Body of pancreas (tissue), 4 donors: ENCODE measurements at regions not wholly inside any gene's neighbourhood (a gene's known extent, or its start where the extent isn't known, plus 50 kb on each side); places are given as distances from the start of the nearest gene placed in this dataset.

Experiments
- POLR2A ChIP-seq, 3 donors: fragments of 450-650 bp; IDR thresholded peaks; one replicate each; pipeline ENCODE4 v1.6.1; 2016; ENCODE audit warnings: antibody characterized with exemption in 3 of 3, mild to moderate bottlenecking in 2 of 3
- TF ChIP-seq, protein P1 (sequence below), 7 experiments: fragments of 450-650 bp in 4 of 7; fragments of 200-600 bp in 3 of 7; sonication (generic) in 3 of 7; IDR thresholded peaks; one replicate each; pipeline ENCODE4 v1.5.1; 2016 to 2019; ENCODE audit warnings: antibody characterized with exemption in 7 of 7

DNA sequence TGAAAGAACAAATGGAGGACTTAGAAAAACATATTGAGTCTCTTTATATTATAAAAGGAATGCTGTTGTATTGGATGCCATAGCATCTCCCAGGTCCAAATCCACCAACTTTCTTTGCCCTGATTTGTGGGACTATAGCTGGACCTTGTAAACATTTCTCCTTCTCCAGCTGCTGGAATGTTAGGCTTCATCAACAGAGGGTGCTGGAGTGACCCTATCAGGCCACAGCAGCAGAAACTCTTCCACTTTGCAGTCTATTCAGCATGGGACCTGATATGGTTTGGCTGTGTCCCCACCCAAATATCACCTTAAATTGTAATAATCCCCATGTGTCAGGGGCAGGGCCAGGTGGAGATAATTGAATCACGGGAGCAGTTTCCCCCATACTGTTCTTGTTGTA lies 138.4 kb upstream of the ARL4C start:
- TF ChIP-seq, protein P1, sequence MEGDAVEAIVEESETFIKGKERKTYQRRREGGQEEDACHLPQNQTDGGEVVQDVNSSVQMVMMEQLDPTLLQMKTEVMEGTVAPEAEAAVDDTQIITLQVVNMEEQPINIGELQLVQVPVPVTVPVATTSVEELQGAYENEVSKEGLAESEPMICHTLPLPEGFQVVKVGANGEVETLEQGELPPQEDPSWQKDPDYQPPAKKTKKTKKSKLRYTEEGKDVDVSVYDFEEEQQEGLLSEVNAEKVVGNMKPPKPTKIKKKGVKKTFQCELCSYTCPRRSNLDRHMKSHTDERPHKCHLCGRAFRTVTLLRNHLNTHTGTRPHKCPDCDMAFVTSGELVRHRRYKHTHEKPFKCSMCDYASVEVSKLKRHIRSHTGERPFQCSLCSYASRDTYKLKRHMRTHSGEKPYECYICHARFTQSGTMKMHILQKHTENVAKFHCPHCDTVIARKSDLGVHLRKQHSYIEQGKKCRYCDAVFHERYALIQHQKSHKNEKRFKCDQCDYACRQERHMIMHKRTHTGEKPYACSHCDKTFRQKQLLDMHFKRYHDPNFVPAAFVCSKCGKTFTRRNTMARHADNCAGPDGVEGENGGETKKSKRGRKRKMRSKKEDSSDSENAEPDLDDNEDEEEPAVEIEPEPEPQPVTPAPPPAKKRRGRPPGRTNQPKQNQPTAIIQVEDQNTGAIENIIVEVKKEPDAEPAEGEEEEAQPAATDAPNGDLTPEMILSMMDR (IDR thresholded peaks at IDR 0.05), result peak in 2 of 7 experiments; percentile 8 to 28
- no peak for TF ChIP-seq POLR2A (IDR thresholded peaks at IDR 0.05)
